A549 (cell line): ENCODE measurements at regions not wholly inside any gene's neighbourhood (a gene's known extent, or its start where the extent isn't known, plus 50 kb on each side); places are given as distances from the start of the nearest gene placed in this dataset.

Experiments
- ATAC-seq, 2 experiments: fragments of 200-7000 bp in 1 of 2; fragments of >200 bp in 1 of 2; cut with Nextera tagmentation in 1 of 2; cut with Tn5 transposase in 1 of 2; 3 replicates each; pipeline versions ENCODE4 v1.8.0 to v1.9.1; 2018 to 2020; ENCODE audit warnings: mild to moderate bottlenecking in 1 of 2, moderate library complexity in 1 of 2
- CTCF ChIA-PET: fragments of 300-600 bp; sonication (Branson Sonifier 250); formaldehyde crosslinking; extraction: SDS; loops from one replicate; lab custom pipeline; 2021; ENCODE audit warnings: antibody characterized with exemption, inconsistent platforms; lab: Yijun Ruan, JAX
- POLR2A ChIA-PET: fragments of 350-600 bp; formaldehyde crosslinking; extraction: SDS; loops from one replicate; lab custom pipeline; 2021; ENCODE audit warnings: antibody characterized with exemption, inconsistent platforms; lab: Yijun Ruan, JAX
- DNase-seq, 2 experiments: peaks; one replicate each; pipeline versions ENCODE4 v3.0.0 to v3.0.0-alpha.2; 2011 to 2016; ENCODE audit warnings: low read depth in 1 of 2, low spot score in 1 of 2
- FAIRE-seq: peaks from 2 replicates; lab custom pipeline; 2011; peaks lifted over from hg19 to GRCh38; lab: Jason Lieb, UNC
- H3K27ac ChIP-seq, 2 experiments: fragments of >200 bp; sonication (Bioruptor Twin); formaldehyde crosslinking; 3 replicates each; pipeline ENCODE4 v1.5.1; 2016 to 2017
- H3K4me1 ChIP-seq: fragments of >200 bp; sonication (Bioruptor Twin); formaldehyde crosslinking; 3 replicates; pipeline ENCODE4 v1.6.1; 2016
- H3K4me2 ChIP-seq: fragments of >200 bp; sonication (Bioruptor Twin); formaldehyde crosslinking; 3 replicates; pipeline ENCODE4 v1.6.1; 2016
- H3K4me3 ChIP-seq: fragments of >200 bp; sonication (Bioruptor Twin); formaldehyde crosslinking; 3 replicates; pipeline ENCODE4 v1.5.1; 2016
- H3K9me3 ChIP-seq: fragments of >200 bp; sonication (Bioruptor Twin); formaldehyde crosslinking; 3 replicates; pipeline ENCODE4 v1.6.1; 2016
- CBX8 ChIP-seq: fragments of 200-600 bp; sonication (generic); IDR thresholded peaks from 2 replicates; pipeline ENCODE4 v1.6.1; 2016
- CEBPB ChIP-seq, 2 experiments: fragments of >200 bp in 1 of 2; sonication (Bioruptor Twin) in 1 of 2; formaldehyde crosslinking in 1 of 2; IDR thresholded peaks; 2 replicates each; pipeline ENCODE4 v1.6.1; 2012 to 2016
- CHD2 ChIP-seq: fragments of 150-350 bp; IDR thresholded peaks from 2 replicates; pipeline ENCODE4 v1.6.1; 2014; ENCODE audit warnings: low read length; ENCODE audit not compliant: partially characterized antibody
- CHD4 ChIP-seq: fragments of 200-600 bp; sonication (generic); IDR thresholded peaks from 2 replicates; pipeline ENCODE4 v1.6.1; 2016; ENCODE audit warnings: antibody characterized with exemption, mild to moderate bottlenecking, borderline replicate concordance
- EHF ChIP-seq: fragments of 250-450 bp; sonication (Bioruptor Pico); IDR thresholded peaks from 2 replicates; pipeline ENCODE4 v1.5.0; 2020; ENCODE audit warnings: mild to moderate bottlenecking
- EHMT2 ChIP-seq: fragments of 200-600 bp; sonication (generic); IDR thresholded peaks from 2 replicates; pipeline ENCODE4 v1.6.1; 2016; ENCODE audit warnings: antibody characterized with exemption, low read depth, mild to moderate bottlenecking, moderate library complexity
- ESRRA ChIP-seq: fragments of 150-350 bp; IDR thresholded peaks from 2 replicates; pipeline ENCODE4 v1.6.1; 2014; ENCODE audit warnings: mild to moderate bottlenecking, low read length, borderline replicate concordance
- FOXS1 ChIP-seq: fragments of 250-450 bp; sonication (Bioruptor Pico); IDR thresholded peaks from 2 replicates; pipeline ENCODE4 v1.5.0; 2020; ENCODE audit warnings: mild to moderate bottlenecking, moderate library complexity
- GATA3 ChIP-seq: IDR thresholded peaks from 2 replicates; pipeline ENCODE4 v1.6.1; 2012; ENCODE audit warnings: borderline replicate concordance
- HDAC2 ChIP-seq: fragments of 200-600 bp; sonication (generic); IDR thresholded peaks from 2 replicates; pipeline ENCODE4 v1.6.1; 2016
- HOXA7 ChIP-seq: fragments of 250-450 bp; sonication (Bioruptor Pico); IDR thresholded peaks from 2 replicates; pipeline ENCODE4 v1.5.0; 2020; ENCODE audit warnings: mild to moderate bottlenecking, moderate library complexity
- JUN ChIP-seq, 2 experiments: fragments of >200 bp; sonication (Bioruptor Twin); formaldehyde crosslinking; IDR thresholded peaks; 2 replicates in 1 of 2; 3 replicates in 1 of 2; pipeline ENCODE4 v1.6.1; 2016 to 2017
- MAFK ChIP-seq: fragments of 450-650 bp; IDR thresholded peaks from 2 replicates; pipeline ENCODE4 v1.6.1; 2014; ENCODE audit not compliant: partially characterized antibody
- MYC ChIP-seq: IDR thresholded peaks from 2 replicates; pipeline ENCODE4 v1.6.1; 2012; ENCODE audit warnings: mild to moderate bottlenecking, inconsistent platforms, low read length, improper control_type of control experiment, borderline replicate concordance
- NR3C1 ChIP-seq: fragments of >200 bp; sonication (Bioruptor Twin); formaldehyde crosslinking; IDR thresholded peaks from 3 replicates; pipeline ENCODE4 v1.6.1; 2017
- RARB ChIP-seq: fragments of 250-450 bp; sonication (Bioruptor Pico); IDR thresholded peaks from 2 replicates; pipeline ENCODE4 v1.8.0; 2021; ENCODE audit warnings: mild to moderate bottlenecking, moderate library complexity
- RCOR1 ChIP-seq: fragments of 150-350 bp; IDR thresholded peaks from 2 replicates; pipeline ENCODE4 v1.6.1; 2014; ENCODE audit warnings: antibody characterized with exemption, low read length, low read depth
- RNF2 ChIP-seq: fragments of 200-600 bp; sonication (generic); IDR thresholded peaks from 2 replicates; pipeline ENCODE4 v1.6.1; 2016; ENCODE audit warnings: low read depth, mild to moderate bottlenecking, antibody characterized with exemption, moderate library complexity, borderline replicate concordance
- SMC3 ChIP-seq: fragments of >200 bp; sonication (Bioruptor Twin); formaldehyde crosslinking; IDR thresholded peaks from 3 replicates; pipeline ENCODE4 v1.6.1; 2018; ENCODE audit warnings: inconsistent platforms
- SREBF2 ChIP-seq: fragments of 450-650 bp; IDR thresholded peaks from 2 replicates; pipeline ENCODE4 v1.6.1; 2014; ENCODE audit warnings: mild to moderate bottlenecking, moderate library complexity
- TFCP2L1 ChIP-seq: fragments of 250-450 bp; sonication (Bioruptor Pico); IDR thresholded peaks from 2 replicates; pipeline ENCODE4 v1.5.0; 2021; ENCODE audit warnings: mild to moderate bottlenecking
- TP53 ChIP-seq: fragments of 250-450 bp; sonication (Bioruptor Pico); IDR thresholded peaks from 2 replicates; pipeline ENCODE4 v1.5.0; 2021; ENCODE audit warnings: mild to moderate bottlenecking, moderate library complexity
- ZSCAN20 ChIP-seq: fragments of 250-450 bp; sonication (Bioruptor Pico); IDR thresholded peaks from 2 replicates; pipeline ENCODE4 v1.8.0; 2022; ENCODE audit warnings: mild to moderate bottlenecking, moderate library complexity
- WGBS: methylation state at CpG from one replicate; pipeline ENCODE4 v1.1.6; 2017; ENCODE audit errors: missing lambda C conversion rate; 5-methylcytosine and 5-hydroxymethylcytosine counted together
- TF ChIP-seq, protein P1 (sequence below): fragments of >200 bp; sonication (Bioruptor Twin); formaldehyde crosslinking; IDR thresholded peaks from 2 replicates; pipeline ENCODE4 v1.6.1; 2016
- TF ChIP-seq, protein P2 (sequence below): IDR thresholded peaks from 2 replicates; pipeline ENCODE4 v1.6.1; 2012
- TF ChIP-seq, protein P3 (sequence below): IDR thresholded peaks from 2 replicates; pipeline ENCODE4 v1.6.1; 2012
- TF ChIP-seq, protein P4 (sequence below): fragments of >200 bp; sonication (Bioruptor Twin); formaldehyde crosslinking; IDR thresholded peaks from 3 replicates; pipeline ENCODE4 v1.5.1; 2016
- TF ChIP-seq, protein P5 (sequence below): fragments of >200 bp; sonication (Bioruptor Twin); formaldehyde crosslinking; IDR thresholded peaks from 3 replicates; pipeline ENCODE4 v1.6.1; 2016
- TF ChIP-seq, protein P6 (sequence below): fragments of 250-450 bp; sonication (Bioruptor Pico); IDR thresholded peaks from 2 replicates; pipeline ENCODE4 v1.5.0; 2021; ENCODE audit warnings: mild to moderate bottlenecking, moderate library complexity, borderline replicate concordance
- TF ChIP-seq, protein P7 (sequence below): fragments of 450-650 bp; IDR thresholded peaks from 2 replicates; pipeline ENCODE4 v1.6.1; 2014; ENCODE audit warnings: antibody characterized with exemption

DNA sequence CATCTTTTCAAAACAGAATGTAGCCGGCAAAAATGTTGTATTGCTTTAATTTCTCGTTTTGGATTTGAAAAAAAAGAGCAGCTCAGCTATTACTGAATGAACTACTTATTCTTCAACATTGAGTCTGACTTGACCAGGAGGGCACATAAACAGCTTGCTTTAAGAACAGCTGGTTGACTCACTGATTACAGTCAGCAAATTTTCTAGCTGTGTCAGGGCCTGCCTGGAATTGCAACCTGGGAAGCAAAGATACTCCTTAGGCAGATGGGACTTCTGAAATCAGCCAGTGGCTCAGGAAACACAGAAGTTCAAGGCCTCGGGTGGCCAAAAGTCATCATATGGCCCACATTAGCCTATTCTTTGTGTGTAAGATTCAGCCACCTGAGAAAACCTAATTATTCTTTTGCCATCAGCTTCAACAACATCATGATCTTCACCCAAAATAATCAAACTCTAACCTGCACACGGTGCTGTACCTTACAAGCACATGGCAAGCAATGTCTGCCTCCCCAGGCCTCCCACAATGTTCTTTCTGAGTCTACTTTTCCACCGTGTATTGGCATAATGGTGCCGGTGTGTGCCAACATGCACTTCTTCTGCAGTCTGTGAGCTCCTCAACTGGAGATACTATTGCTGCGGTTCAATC lies 307.2 kb downstream of the HHIPL2 start:
- WGBS, result 34% methylated on average over 7 of the region's 7 CpGs
- CTCF ChIA-PET, result interaction anchor here (0.7 to 1.2 kb wide), 2 partner anchors 11 to 215 kb away, joined by 3 to 4 read pairs; no protein-coding TSS in a partner anchor
- FAIRE-seq, result no peak
- H3K27ac ChIP-seq, result no peak overlapping the region
- no peak overlapping the region for H3K4me3 ChIP-seq
- POLR2A ChIA-PET, result no interaction called here
- peak in 1 of 2 experiments; percentile 4 for DNase-seq
- H3K9me3 ChIP-seq, result no peaks in the 10 kb centered on the region
- TF ChIP-seq MAFK (peak; percentile 20), TP53 (CRISPR knock-in tag) (no peak)
- no peak overlapping the region for H3K4me2 ChIP-seq
- no peaks in the 10 kb centered on the region for H3K4me1 ChIP-seq
- ATAC-seq, result peak in 1 of 2 experiments; percentile 39; a peak in 1 of 6 replicates

DNA sequence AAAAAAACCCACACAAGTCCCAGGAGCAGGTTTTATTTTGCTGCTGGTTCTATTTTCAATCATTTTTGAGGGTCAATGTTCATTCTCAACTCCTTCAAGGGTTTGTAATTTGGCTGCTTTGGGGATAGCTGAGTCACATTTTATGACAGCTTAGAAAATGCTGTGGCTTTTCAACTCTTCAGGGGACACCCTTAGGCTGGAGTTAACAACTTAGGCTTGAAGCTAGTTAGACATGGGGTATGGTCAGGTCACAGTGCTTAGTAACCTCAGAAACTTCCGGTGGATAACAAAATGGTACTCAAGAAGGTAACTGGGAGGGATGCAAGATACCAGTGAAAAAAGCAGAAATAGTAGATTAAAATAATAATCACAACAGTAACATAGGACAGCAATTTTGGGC lies 308.8 kb downstream of the HHIPL2 start:
- H3K4me3 ChIP-seq, result no peak overlapping the region
- POLR2A ChIA-PET, result no interaction called here

DNA sequence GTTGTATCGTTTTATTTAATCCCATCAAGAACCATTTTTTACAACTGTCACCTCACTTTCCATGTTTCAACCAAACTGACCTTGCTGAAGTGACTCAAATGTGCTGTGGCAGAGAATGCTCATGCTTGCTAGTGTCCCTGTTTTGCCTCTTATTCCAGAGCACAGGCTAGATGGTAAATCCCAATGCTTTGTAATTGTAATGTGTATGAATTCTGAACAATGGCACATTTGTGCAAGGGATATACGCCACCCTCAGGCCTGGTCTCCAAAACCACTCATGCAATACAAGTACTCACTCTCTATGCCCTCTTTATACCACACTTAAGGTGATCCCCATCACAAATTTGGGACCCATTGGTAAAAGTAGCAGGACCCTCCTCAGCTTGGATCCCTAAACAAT lies 313.6 kb downstream of the HHIPL2 start:
- H3K4me3 ChIP-seq, result no peak overlapping the region
- no peak for DNase-seq
- ChIA-PET CTCF (no interaction called here), POLR2A (no interaction called here)
- FAIRE-seq, result no peak
- H3K27ac ChIP-seq, result no peak overlapping the region
- no peak for ATAC-seq
- H3K4me2 ChIP-seq, result no peak overlapping the region
- no peaks in the 10 kb centered on the region for H3K4me1 ChIP-seq
- no peaks in the 10 kb centered on the region for H3K9me3 ChIP-seq
- WGBS, result 16% methylated on average over 2 of the region's 2 CpGs
- TF ChIP-seq HOXA7 (CRISPR knock-in tag), result no peak
- no peak for TF ChIP-seq RNF2
- no peak for TF ChIP-seq TFCP2L1 (CRISPR knock-in tag)
- no peak for TF ChIP-seq SREBF2
- TF ChIP-seq RCOR1, result no peak
- TF ChIP-seq, protein P1, sequence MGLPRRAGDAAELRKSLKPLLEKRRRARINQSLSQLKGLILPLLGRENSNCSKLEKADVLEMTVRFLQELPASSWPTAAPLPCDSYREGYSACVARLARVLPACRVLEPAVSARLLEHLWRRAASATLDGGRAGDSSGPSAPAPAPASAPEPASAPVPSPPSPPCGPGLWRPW, result no peak
- no peak for TF ChIP-seq EHF (CRISPR knock-in tag)
- no peak for TF ChIP-seq GATA3
- TF ChIP-seq, protein P2, sequence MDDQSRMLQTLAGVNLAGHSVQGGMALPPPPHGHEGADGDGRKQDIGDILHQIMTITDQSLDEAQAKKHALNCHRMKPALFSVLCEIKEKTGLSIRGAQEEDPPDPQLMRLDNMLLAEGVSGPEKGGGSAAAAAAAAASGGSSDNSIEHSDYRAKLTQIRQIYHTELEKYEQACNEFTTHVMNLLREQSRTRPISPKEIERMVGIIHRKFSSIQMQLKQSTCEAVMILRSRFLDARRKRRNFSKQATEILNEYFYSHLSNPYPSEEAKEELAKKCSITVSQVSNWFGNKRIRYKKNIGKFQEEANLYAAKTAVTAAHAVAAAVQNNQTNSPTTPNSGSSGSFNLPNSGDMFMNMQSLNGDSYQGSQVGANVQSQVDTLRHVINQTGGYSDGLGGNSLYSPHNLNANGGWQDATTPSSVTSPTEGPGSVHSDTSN, result no peak
- no peak for TF ChIP-seq HDAC2
- TF ChIP-seq, protein P3, sequence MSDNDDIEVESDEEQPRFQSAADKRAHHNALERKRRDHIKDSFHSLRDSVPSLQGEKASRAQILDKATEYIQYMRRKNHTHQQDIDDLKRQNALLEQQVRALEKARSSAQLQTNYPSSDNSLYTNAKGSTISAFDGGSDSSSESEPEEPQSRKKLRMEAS, result no peak
- TF ChIP-seq, protein P4, sequence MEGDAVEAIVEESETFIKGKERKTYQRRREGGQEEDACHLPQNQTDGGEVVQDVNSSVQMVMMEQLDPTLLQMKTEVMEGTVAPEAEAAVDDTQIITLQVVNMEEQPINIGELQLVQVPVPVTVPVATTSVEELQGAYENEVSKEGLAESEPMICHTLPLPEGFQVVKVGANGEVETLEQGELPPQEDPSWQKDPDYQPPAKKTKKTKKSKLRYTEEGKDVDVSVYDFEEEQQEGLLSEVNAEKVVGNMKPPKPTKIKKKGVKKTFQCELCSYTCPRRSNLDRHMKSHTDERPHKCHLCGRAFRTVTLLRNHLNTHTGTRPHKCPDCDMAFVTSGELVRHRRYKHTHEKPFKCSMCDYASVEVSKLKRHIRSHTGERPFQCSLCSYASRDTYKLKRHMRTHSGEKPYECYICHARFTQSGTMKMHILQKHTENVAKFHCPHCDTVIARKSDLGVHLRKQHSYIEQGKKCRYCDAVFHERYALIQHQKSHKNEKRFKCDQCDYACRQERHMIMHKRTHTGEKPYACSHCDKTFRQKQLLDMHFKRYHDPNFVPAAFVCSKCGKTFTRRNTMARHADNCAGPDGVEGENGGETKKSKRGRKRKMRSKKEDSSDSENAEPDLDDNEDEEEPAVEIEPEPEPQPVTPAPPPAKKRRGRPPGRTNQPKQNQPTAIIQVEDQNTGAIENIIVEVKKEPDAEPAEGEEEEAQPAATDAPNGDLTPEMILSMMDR, result no peak
- TF ChIP-seq, protein P5, sequence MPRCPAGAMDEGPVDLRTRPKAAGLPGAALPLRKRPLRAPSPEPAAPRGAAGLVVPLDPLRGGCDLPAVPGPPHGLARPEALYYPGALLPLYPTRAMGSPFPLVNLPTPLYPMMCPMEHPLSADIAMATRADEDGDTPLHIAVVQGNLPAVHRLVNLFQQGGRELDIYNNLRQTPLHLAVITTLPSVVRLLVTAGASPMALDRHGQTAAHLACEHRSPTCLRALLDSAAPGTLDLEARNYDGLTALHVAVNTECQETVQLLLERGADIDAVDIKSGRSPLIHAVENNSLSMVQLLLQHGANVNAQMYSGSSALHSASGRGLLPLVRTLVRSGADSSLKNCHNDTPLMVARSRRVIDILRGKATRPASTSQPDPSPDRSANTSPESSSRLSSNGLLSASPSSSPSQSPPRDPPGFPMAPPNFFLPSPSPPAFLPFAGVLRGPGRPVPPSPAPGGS, result no peak
- TF ChIP-seq SMC3, result no peak

More for the DNA sequence above, 308.8 kb downstream of the HHIPL2 start:
- no peak overlapping the region for H3K4me2 ChIP-seq
- H3K4me1 ChIP-seq, result no peaks in the 10 kb centered on the region
- no peak overlapping the region for H3K27ac ChIP-seq
- DNase-seq (no peak), FAIRE-seq (no peak), ATAC-seq (no peak)
- H3K9me3 ChIP-seq, result no peaks in the 10 kb centered on the region
- TF ChIP-seq, protein P2, result no peak
- TF ChIP-seq ESRRA (no peak), JUN (IDR thresholded peaks at IDR 0.05) (no peak), CBX8 (no peak), ZSCAN20 (no peak), CEBPB (IDR thresholded peaks at IDR 0.05) (no peak), RARB (CRISPR knock-in tag) (no peak), MYC (no peak), NR3C1 (no peak), GATA3 (no peak), CHD4 (no peak), HDAC2 (no peak), CHD2 (no peak), FOXS1 (CRISPR knock-in tag) (no peak), EHMT2 (no peak)
- TF ChIP-seq, protein P6, sequence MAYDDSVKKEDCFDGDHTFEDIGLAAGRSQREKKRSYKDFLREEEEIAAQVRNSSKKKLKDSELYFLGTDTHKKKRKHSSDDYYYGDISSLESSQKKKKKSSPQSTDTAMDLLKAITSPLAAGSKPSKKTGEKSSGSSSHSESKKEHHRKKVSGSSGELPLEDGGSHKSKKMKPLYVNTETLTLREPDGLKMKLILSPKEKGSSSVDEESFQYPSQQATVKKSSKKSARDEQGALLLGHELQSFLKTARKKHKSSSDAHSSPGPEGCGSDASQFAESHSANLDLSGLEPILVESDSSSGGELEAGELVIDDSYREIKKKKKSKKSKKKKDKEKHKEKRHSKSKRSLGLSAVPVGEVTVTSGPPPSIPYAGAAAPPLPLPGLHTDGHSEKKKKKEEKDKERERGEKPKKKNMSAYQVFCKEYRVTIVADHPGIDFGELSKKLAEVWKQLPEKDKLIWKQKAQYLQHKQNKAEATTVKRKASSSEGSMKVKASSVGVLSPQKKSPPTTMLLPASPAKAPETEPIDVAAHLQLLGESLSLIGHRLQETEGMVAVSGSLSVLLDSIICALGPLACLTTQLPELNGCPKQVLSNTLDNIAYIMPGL (CRISPR knock-in tag), result no peak
- TF ChIP-seq, protein P3, result no peak
- TF ChIP-seq, protein P7, sequence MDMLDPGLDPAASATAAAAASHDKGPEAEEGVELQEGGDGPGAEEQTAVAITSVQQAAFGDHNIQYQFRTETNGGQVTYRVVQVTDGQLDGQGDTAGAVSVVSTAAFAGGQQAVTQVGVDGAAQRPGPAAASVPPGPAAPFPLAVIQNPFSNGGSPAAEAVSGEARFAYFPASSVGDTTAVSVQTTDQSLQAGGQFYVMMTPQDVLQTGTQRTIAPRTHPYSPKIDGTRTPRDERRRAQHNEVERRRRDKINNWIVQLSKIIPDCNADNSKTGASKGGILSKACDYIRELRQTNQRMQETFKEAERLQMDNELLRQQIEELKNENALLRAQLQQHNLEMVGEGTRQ, result no peak
- WGBS, result 83% methylated on average over 1 of the region's 1 CpG
- CTCF ChIA-PET, result no interaction called here
